Common myeloid progenitor, CD34-positive (primary cell): ENCODE measurements at regions not wholly inside any gene's neighbourhood (a gene's known extent, or its start where the extent isn't known, plus 50 kb on each side); places are given as distances from the start of the nearest gene placed in this dataset.
"Not testable (repeated sequence)": the region's sequence is repeated elsewhere in the genome, so short reads cannot be mapped to it uniquely, and the experiment has no call there.

Experiments used
- CTCF ChIA-PET: fragments of 350-600 bp; sonication (Branson Sonifier 250); formaldehyde crosslinking; loops from one replicate; lab custom pipeline; 2021; ENCODE audit warnings: antibody characterized with exemption; lab: Charles Lee
- POLR2A ChIA-PET: fragments of 350-600 bp; sonication (Branson Sonifier 250); formaldehyde crosslinking; loops from one replicate; lab custom pipeline; 2021; ENCODE audit warnings: antibody characterized with exemption; lab: Charles Lee
- DNase-seq, 3 donors: peaks; one replicate each; pipeline versions ENCODE4 v3.0.0 to v3.0.0-alpha.2; 2013
- H3K27ac ChIP-seq, 2 experiments: 1 replicate in 1 of 2; 2 replicates in 1 of 2; pipeline ENCODE4 v1.7.0; 2013; ENCODE audit warnings: inconsistent platforms in 2 of 2, low read length in 2 of 2, mild to moderate bottlenecking in 2 of 2, low read depth in 1 of 2, moderate library complexity in 1 of 2; ENCODE audit not compliant: severe bottlenecking in 2 of 2, insufficient read depth in 1 of 2, poor library complexity in 1 of 2
- H3K27me3 ChIP-seq, 5 experiments: replicated peaks in 2 of 5; 1 replicate in 3 of 5; 2 replicates in 2 of 5; pipeline versions ENCODE4 v1.6.1 to v1.7.0; 2013; ENCODE audit warnings: low read length in 4 of 5, mild to moderate bottlenecking in 2 of 5, moderate library complexity in 2 of 5, inconsistent platforms in 1 of 5; ENCODE audit not compliant: insufficient read depth in 5 of 5, control insufficient read depth in 4 of 5
- H3K36me3 ChIP-seq, 4 experiments: 1 replicate in 2 of 4; 2 replicates in 2 of 4; pipeline versions ENCODE4 v1.6.1 to v1.7.0; 2013; ENCODE audit warnings: low read length in 3 of 4, control low read depth in 1 of 4, mild to moderate bottlenecking in 1 of 4; ENCODE audit not compliant: control insufficient read depth in 4 of 4, insufficient read depth in 4 of 4
- H3K4me1 ChIP-seq, 4 experiments: 1 replicate in 3 of 4; 2 replicates in 1 of 4; pipeline versions ENCODE4 v1.6.1 to v1.7.1; 2013; ENCODE audit warnings: low read length in 3 of 4, mild to moderate bottlenecking in 3 of 4, control low read depth in 1 of 4, inconsistent platforms in 1 of 4, moderate library complexity in 1 of 4; ENCODE audit not compliant: control insufficient read depth in 4 of 4, insufficient read depth in 4 of 4; ENCODE audit errors: control extremely low read depth in 1 of 4
- H3K4me3 ChIP-seq, 7 experiments: 1 replicate in 4 of 7; 2 replicates in 3 of 7; pipeline versions ENCODE4 v1.5.1 to v1.7.0; 2013; ENCODE audit warnings: mild to moderate bottlenecking in 7 of 7, low read length in 6 of 7, moderate library complexity in 6 of 7, inconsistent platforms in 2 of 7, low read depth in 2 of 7, control low read depth in 1 of 7; ENCODE audit not compliant: insufficient read depth in 4 of 7, control insufficient read depth in 1 of 7; ENCODE audit errors: extremely low read depth in 1 of 7
- H3K9me3 ChIP-seq, 5 experiments: 1 replicate in 4 of 5; 2 replicates in 1 of 5; pipeline versions ENCODE4 v1.6.1 to v1.7.1; 2013; ENCODE audit warnings: low read length in 4 of 5, mild to moderate bottlenecking in 2 of 5, inconsistent platforms in 1 of 5, low read depth in 1 of 5, moderate library complexity in 1 of 5; ENCODE audit not compliant: control insufficient read depth in 4 of 5, insufficient read depth in 2 of 5; ENCODE audit errors: control extremely low read depth in 1 of 5
- WGBS: methylation state at CpG from one replicate; pipeline ENCODE4 v1.1.5; 2013; ENCODE audit not compliant: insufficient coverage; 5-methylcytosine and 5-hydroxymethylcytosine counted together

- H3K27ac ChIP-seq, POLR2A ChIA-PET: not testable (repeated sequence)
- WGBS: 95% methylated on average over 4 of the region's 6 CpGs
Observed at GRCh38 chr16:10272250-10272854, 90.1 kb upstream of the GRIN2A start.

GRCh38 chr16:10275214-10275996 is 93.2 kb upstream of the GRIN2A start:
- H3K36me3 ChIP-seq, H3K4me3 ChIP-seq, H3K9me3 ChIP-seq, POLR2A ChIA-PET, H3K4me1 ChIP-seq, H3K27ac ChIP-seq, CTCF ChIA-PET, H3K27me3 ChIP-seq, DNase-seq: not testable (repeated sequence)
- 93% methylated on average over 11 of the region's 13 CpGs for WGBS

More at GRCh38 chr16:10272250-10272854, 90.1 kb upstream of the GRIN2A start:
- DNase-seq, CTCF ChIA-PET, H3K4me3 ChIP-seq, H3K4me1 ChIP-seq, H3K9me3 ChIP-seq, H3K27me3 ChIP-seq, H3K36me3 ChIP-seq: not testable (repeated sequence)

GRCh38 chr16:10277597-10277996 is 95.4 kb upstream of the GRIN2A start:
- Histone ChIP-seq H3K36me3 (no peaks in the 10 kb centered on the region), H3K27ac (no peak overlapping the region), H3K9me3 (peaks cover 0 to 9% (median under 1%) of the 10 kb centered on the region in 5 experiments), H3K4me1 (no peaks in the 10 kb centered on the region), H3K27me3 (no peaks in the 10 kb centered on the region), H3K4me3 (no peak overlapping the region)
- WGBS: 88% methylated on average over 17 of the region's 18 CpGs
- ChIA-PET POLR2A (no interaction called here), CTCF (no interaction called here)
- no peak for DNase-seq

- no peak overlapping the region for H3K27ac ChIP-seq
- ChIA-PET CTCF (interaction anchor here (1.0 kb wide), 1 partner anchor 229 kb away, joined by 3 read pairs; no protein-coding TSS in a partner anchor), POLR2A (interaction anchor here (0.5 kb wide), 1 partner anchor 1131 kb away, joined by 4 read pairs; no protein-coding TSS in a partner anchor)
- no peaks in the 10 kb centered on the region for H3K36me3 ChIP-seq
- peaks cover 0 to 9% (median 0%) of the 10 kb centered on the region in 5 experiments for H3K9me3 ChIP-seq
- no peaks in the 10 kb centered on the region for H3K4me1 ChIP-seq
- H3K27me3 ChIP-seq: no peaks in the 10 kb centered on the region
- DNase-seq: no peak
- no peak overlapping the region for H3K4me3 ChIP-seq
- 80% methylated on average over 11 of the region's 11 CpGs for WGBS
Observed at GRCh38 chr16:10280262-10281170, 98.3 kb upstream of the GRIN2A start.

- Histone ChIP-seq H3K27me3 (no peaks in the 10 kb centered on the region), H3K9me3 (peaks cover 0 to 8% (median 0%) of the 10 kb centered on the region in 5 experiments), H3K27ac (no peak overlapping the region), H3K4me1 (no peaks in the 10 kb centered on the region), H3K36me3 (no peaks in the 10 kb centered on the region), H3K4me3 (no peak overlapping the region)
- ChIA-PET CTCF (no interaction called here), POLR2A (interaction anchor here (0.6 kb wide), 1 partner anchor 21 kb away, joined by 4 read pairs; no protein-coding TSS in a partner anchor)
- 98% methylated on average over 3 of the region's 3 CpGs for WGBS
- DNase-seq: no peak
Observed at GRCh38 chr16:10282367-10282766, 100.1 kb upstream of the GRIN2A start.

- H3K27ac ChIP-seq, CTCF ChIA-PET, H3K27me3 ChIP-seq, H3K4me1 ChIP-seq, H3K4me3 ChIP-seq, H3K36me3 ChIP-seq, DNase-seq, H3K9me3 ChIP-seq, POLR2A ChIA-PET: not testable (repeated sequence)
- 89% methylated on average over 8 of the region's 8 CpGs for WGBS
Observed at GRCh38 chr16:10283246-10283645, 101.0 kb upstream of the GRIN2A start.
